NCI-H2196 treated with DMSO at 0.1 percent for 48 hours (cell line): ENCODE measurements at regions not wholly inside any gene's neighbourhood (a gene's known extent, or its start where the extent isn't known, plus 50 kb on each side); places are given as distances from the start of the nearest gene placed in this dataset.
A peak's percentile ranks its signal among the peaks of the same experiment; 100 is the strongest.

Source experiments
- DNase-seq: peaks from one replicate; lab custom pipeline; 2025; ENCODE audit not compliant: unreplicated experiment; lab: John Stamatoyannopoulos, UW

DNA sequence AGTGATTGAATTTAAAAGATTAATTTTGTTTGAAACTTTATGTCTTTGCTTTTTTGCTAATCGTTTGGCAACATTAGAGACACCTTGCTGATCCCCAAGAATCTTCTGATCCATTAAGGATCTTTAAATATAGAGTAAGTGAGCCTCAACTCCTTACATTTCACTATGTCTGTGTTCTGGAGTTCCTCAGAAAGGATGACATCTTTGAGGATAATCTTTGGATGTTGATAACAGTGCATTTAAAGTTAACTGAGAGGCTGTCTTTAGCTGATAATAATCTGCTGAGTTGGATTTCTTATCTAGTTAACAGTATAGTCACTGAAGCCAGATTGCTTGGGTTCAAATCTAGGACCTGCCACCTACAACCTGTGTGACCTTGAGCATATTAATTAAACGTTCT lies 221.6 kb upstream of the EMCN start:
- no peak for DNase-seq

DNA sequence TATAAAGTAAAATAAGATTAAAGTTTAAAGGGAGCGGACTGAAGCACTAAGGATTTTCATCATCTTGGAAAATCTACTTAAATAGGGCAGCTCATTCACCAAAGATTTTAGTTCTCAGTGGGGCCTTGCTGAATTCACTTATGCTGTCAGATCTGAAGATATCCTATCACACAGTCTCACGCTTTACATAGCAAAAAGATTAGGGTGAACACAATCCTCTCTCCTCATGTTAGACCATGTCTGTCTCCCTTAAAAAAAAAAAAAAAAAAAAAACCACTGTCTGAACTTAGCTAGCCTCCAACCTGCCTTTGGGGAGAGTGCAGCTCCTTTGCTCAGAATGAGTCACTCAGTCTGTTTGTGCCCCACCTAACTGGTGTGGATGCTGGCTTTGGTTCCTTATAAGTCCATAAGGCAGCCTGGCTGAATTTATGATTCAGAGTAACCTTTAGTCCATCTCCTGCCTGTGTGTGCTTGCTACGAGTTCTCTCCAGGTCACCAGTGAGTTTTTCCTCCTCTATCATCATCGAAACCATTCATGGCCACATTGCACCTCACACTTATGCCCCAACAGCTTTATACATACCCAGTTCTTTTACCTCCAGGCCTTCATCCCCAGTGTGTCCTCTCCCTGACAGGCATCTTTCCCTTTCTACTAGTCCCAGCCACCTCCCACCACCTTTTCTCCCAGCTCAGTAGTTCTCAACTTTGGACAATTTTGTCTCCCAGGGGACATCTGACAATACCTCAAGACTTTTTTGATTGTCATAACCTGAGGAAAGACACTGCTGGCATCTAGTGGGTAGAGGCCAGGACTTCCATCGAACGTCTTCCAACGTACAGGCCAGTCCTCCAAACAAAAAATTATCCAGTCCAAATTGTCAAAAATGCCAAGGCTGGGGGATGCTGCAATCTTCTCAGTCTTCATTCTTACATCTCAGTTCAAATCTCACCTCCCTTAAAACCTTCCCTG lies 220.7 kb upstream of the EMCN start:
- DNase-seq = no peak

GRCh38 chr4:100736641-100737451 lies 219.0 kb upstream of the EMCN start:
- DNase-seq = no peak

- DNase-seq = no peak
Measured at GRCh38 chr4:100728861-100729260, 211.0 kb upstream of the EMCN start.

GRCh38 chr4:100722866-100723459 lies 205.1 kb upstream of the EMCN start:
- DNase-seq = no peak

DNA sequence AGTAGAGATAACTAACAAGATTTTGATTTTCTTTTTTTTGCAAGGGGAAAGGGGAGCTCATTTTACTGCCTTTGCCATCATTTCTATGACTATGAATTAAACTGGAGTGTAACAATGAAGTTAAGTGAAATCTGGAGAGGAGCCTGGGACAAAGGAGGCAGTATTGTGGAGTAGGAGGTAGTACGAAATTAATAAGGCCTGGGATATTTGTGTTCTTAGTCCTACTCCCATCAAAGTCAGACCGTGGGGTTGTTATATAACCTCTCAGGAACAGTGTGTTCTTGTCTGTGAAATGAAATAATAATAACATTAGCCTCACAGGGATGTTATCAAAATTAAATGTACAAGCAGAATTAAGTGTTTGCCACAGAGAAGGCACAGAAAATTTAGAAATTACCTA lies 204.3 kb upstream of the EMCN start:
- DNase-seq = no peak

GRCh38 chr4:100721490-100721889 lies 203.7 kb upstream of the EMCN start:
- no peak for DNase-seq

DNA sequence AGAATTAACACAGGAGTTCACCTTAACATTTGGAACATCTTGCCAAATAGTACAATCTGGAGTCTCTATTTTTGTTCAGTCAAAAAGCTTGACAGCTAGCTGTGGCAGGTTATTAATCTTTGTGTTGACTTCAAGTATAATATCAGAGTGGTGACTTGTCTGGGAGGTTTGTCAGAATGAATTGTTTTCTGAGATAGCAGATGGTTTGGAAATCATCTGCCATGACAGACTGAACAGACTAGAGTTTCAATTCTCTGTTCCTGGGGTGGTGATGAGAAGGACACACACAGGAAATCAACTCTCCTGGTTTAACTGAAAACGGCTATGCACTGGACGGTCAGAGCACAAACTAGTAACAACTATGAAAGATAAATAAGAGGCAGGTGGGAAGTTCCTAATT lies 203.3 kb upstream of the EMCN start:
- no peak for DNase-seq

- no peak for DNase-seq
Measured at GRCh38 chr4:100716416-100716815, 198.6 kb upstream of the EMCN start.

- DNase-seq = no peak
Measured at GRCh38 chr4:100708776-100709175, 191.0 kb upstream of the EMCN start.

DNA sequence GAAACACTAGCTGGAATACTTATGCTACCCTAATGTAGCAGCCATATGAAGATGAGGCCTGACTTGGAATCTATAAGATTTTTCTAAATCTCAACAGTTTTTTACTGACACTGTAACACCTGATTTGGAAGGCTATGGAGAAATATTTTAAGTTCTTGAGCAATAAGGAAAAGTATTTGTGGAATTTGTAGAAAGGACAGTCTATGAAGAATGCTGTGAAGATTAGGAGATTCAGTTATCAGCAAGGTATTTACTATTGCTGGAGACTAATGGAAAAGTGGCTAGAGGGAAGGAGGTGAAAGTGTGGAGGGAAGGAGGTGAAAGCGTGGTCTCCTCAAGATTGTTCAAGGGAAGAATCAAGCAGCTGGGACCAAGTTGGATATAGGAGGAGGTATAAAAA lies 190.0 kb upstream of the EMCN start:
- DNase-seq = no peak

DNA sequence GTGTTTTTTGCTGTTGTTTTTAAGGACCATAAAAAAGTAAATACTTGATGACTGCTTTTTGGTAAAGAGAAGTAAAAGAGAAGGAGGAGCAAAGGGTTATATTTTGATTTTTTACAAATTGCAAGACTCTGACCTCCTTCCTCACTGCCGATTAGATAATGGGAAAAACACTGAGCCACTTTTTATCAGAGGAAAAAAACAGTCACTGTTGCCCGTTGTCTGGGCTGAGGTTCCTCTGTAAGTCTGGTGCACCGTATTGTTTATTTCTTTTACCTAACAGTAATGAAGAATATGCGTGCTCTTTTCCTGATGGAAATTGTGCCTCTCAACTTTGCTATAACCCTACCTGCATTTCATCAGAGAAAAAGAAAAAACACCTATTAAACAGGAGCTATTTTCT lies 178.7 kb upstream of the EMCN start:
- DNase-seq = no peak

GRCh38 chr4:100695871-100696270 lies 178.0 kb upstream of the EMCN start:
- no peak for DNase-seq

DNA sequence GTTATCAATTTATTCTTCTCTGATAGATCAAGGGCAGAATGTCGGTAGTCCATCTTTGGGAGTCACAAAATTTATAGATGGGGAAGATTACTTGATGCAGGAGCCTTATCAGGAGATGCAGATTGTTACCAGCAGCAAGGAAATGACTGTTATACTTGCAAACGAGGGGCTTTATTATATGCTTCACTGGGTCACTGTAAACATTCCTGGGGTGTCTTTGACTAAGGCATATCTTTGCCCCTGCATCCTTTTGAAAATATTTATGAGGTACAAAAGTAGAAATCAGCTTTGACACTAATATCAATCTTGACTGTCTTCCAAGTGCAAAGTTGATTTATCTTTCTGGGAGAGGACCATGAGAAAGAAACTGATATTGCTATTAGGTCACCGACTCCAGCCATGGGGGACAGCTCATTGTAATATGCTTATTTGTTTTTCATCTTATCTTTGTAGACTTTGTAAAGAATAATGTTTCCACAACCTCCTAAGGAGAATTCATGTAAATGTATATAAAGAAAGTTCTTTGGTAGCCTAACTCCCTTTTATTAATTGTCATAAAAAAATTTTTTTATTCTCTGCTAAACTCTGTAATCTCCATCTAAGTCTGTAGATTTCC lies 177.3 kb upstream of the EMCN start:
- DNase-seq = no peak

DNA sequence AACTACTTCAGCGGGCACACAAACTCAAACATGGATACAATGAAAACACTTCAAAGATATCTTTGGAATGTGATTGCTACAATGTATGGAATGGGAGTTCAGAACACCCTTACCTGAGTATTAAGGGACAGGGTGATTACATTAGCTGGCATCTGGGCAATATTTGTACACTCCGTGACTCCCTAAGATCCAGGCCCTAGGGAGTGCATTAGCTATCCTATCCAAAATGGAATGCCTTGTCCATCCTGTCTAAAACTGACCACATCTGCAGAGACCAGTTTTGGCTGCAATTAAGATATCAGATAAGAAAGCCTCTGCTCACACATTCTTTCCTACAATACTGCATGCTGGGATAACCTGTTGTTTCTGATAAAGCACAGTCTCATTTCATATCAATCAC lies 176.6 kb upstream of the EMCN start:
- no peak for DNase-seq

DNA sequence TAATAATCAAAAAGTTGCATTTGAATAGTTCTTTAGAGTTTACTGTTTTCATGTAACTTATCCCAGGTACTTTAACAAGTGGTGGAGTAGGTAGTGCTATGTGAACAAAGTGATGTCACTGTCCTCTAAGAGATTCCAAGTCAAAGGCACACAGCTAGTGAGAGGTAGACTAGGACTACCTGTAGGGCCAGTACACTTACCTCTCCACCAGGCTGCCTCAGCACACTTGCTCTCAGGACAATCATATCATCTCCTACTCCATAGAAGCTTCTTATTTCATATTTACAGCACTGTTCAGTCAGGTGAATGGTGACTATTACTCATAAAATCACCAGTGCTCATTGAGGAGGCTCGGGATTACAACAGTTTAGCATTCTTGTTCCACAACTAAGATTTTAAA lies 173.0 kb upstream of the EMCN start:
- no peak for DNase-seq

- no peak for DNase-seq
Measured at GRCh38 chr4:100688368-100688767, 170.5 kb upstream of the EMCN start.

GRCh38 chr4:100682477-100683218 lies 164.8 kb upstream of the EMCN start:
- DNase-seq = no peak

GRCh38 chr4:100681289-100681688 lies 163.5 kb upstream of the EMCN start:
- DNase-seq = no peak

GRCh38 chr4:100679926-100680325 lies 162.1 kb upstream of the EMCN start:
- DNase-seq = peak; percentile 0

- no peak for DNase-seq
Measured at GRCh38 chr4:100674976-100675375, 157.2 kb upstream of the EMCN start.
